ENCODE measurements at regions not wholly inside any gene's neighbourhood (a gene's known extent, or its start where the extent isn't known, plus 50 kb on each side); places are given as distances from the start of the nearest gene placed in this dataset.

DNA sequence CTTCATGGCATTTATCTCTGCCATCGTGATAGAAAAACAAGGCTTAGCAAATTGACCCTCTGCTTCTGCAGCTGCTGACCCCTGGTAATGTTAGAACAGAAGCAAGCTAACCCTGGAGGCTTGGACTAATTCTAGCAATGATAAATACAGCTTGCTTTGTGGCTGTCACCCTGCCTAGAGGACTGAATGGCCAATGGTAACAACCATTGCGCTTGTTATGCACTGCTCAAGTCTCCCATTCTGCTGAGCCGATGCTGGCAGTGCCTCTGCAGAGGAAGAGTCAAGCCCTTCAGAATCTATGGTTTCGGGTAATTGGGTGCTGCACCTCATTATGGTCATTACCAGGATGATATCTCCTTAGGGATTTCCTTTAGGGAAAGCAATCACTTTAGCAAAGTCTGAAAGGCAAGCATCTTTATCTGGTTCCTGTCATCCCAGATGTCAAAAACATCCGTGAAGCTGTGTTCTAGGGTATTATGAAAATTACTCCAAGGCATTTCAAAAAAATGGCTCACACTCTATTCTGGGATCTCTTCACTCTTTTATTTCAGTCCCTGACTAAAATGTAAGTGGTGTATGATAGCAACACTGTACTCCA is 186.8 kb upstream of the DLGAP1 start:
- H3K9me3 Mint-ChIP-seq (ENCODE audit: insufficient read depth) = peaks cover 2% of the 10 kb centered on the region
- ChIA-PET POLR2A (no interaction called here), CTCF (no interaction called here)
- peaks cover 0 to 1% (median 0%) of the 10 kb centered on the region in 3 donors for H3K9me3 ChIP-seq (ENCODE audit: control extremely low read depth in 1 of 3, control insufficient read depth in 2 of 3, insufficient read depth in 1 of 3, low read length in 2 of 3)
- no peaks in the 10 kb centered on the region for H3K4me1 ChIP-seq (ENCODE audit: control insufficient read depth in 2 of 2, insufficient read depth in 2 of 2, low read length in 2 of 2)
- H3K4me3 ChIP-seq (ENCODE audit: control extremely low read depth in 1 of 5, extremely low read depth in 1 of 5, insufficient read depth in 1 of 5, low read depth in 2 of 5, low read length in 4 of 5) = no peak overlapping the region
- DNase-seq (no peak), ATAC-seq (ENCODE audit: low read depth) (no peak)
- no peaks in the 10 kb centered on the region for H3K36me3 ChIP-seq (replicated peaks in 1 of 2; ENCODE audit: control extremely low read depth in 1 of 2, control insufficient read depth in 1 of 2, extremely low read depth in 1 of 2, insufficient read depth in 2 of 2, low read length in 1 of 2)
- intact Hi-C loops (cut with micrococcal nuclease) = no loop called here
- TF ChIP-seq, protein P1, sequence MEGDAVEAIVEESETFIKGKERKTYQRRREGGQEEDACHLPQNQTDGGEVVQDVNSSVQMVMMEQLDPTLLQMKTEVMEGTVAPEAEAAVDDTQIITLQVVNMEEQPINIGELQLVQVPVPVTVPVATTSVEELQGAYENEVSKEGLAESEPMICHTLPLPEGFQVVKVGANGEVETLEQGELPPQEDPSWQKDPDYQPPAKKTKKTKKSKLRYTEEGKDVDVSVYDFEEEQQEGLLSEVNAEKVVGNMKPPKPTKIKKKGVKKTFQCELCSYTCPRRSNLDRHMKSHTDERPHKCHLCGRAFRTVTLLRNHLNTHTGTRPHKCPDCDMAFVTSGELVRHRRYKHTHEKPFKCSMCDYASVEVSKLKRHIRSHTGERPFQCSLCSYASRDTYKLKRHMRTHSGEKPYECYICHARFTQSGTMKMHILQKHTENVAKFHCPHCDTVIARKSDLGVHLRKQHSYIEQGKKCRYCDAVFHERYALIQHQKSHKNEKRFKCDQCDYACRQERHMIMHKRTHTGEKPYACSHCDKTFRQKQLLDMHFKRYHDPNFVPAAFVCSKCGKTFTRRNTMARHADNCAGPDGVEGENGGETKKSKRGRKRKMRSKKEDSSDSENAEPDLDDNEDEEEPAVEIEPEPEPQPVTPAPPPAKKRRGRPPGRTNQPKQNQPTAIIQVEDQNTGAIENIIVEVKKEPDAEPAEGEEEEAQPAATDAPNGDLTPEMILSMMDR (IDR thresholded peaks at IDR 0.05) = no peak
- TF ChIP-seq EZH2 (IDR thresholded peaks at IDR 0.05; ENCODE audit: borderline replicate concordance, insufficient read depth, low read depth, low read length, poor library complexity, severe bottlenecking) = no peak
- no peak overlapping the region for H3K9ac ChIP-seq (ENCODE audit: low read length)
- H3K27me3 Mint-ChIP-seq = no peaks in the 10 kb centered on the region
- no peaks in the 10 kb centered on the region for H3K4me1 Mint-ChIP-seq
- no peak overlapping the region for H3K4me3 Mint-ChIP-seq
- H4K20me1 ChIP-seq (ENCODE audit: control insufficient read depth, insufficient read depth, low read length, poor library complexity, severe bottlenecking) = no peaks in the 10 kb centered on the region
- H3K27me3 ChIP-seq (replicated peaks in 1 of 4; ENCODE audit: control extremely low read depth in 1 of 4, control insufficient read depth in 3 of 4, insufficient read depth in 4 of 4, low read length in 3 of 4) = no peaks in the 10 kb centered on the region
- H3K27ac ChIP-seq (ENCODE audit: low read length in 2 of 2) = no peak overlapping the region
- WGBS (ENCODE audit: insufficient coverage) = 76% methylated on average over 4 of the region's 5 CpGs
- H2AFZ ChIP-seq (ENCODE audit: insufficient read depth, low read depth, low read length, poor library complexity, severe bottlenecking) = no peak overlapping the region
- H3K4me2 ChIP-seq (replicated peaks; ENCODE audit: low read depth, low read length, poor library complexity, severe bottlenecking) = no peak overlapping the region
- no peak overlapping the region for H3K27ac Mint-ChIP-seq
- no peaks in the 10 kb centered on the region for H3K79me2 ChIP-seq (ENCODE audit: control insufficient read depth, insufficient read depth, low read length)

DNA sequence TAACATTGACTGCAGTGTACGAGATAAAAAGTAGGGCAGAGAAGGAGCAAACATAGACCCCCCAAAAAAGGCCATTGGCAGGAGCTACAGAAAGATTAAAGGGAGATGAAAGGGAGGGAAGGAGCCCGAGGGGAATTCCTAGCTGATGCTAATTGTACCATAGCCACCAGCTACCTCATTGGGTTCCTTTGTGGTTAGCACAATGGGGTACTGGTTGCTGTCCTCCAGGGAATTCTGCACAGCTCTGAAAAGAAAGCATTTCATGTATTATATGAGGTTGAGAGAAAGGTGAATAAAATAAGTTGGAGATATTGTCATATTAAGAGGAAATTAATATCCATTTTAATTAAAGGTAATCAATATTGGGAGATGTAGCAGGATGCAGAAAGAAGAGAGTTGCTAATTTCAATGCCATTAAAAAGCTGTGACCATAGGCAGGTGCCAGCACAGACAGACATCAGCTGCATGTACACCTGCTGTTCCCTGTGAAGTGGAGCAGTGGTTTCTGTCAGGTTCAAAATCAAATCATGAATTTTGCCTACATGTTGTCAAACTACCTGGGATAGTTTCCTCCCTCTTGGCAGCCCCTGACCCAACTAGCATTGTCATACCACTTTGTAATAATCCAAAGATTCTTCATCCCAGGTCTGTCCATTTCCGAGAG is 185.4 kb upstream of the DLGAP1 start:
- no peak overlapping the region for H3K27ac Mint-ChIP-seq
- WGBS (ENCODE audit: insufficient coverage) = 83% methylated on average over 2 of the region's 3 CpGs
- H3K27me3 ChIP-seq (replicated peaks in 1 of 4; ENCODE audit: control extremely low read depth in 1 of 4, control insufficient read depth in 3 of 4, insufficient read depth in 4 of 4, low read length in 3 of 4) = no peaks in the 10 kb centered on the region
- H3K27ac ChIP-seq (ENCODE audit: low read length in 2 of 2) = no peak overlapping the region
- ATAC-seq (ENCODE audit: low read depth) (no peak), DNase-seq (no peak)
- ChIA-PET POLR2A (no interaction called here), CTCF (no interaction called here)
- peaks cover 2% of the 10 kb centered on the region for H3K9me3 Mint-ChIP-seq (ENCODE audit: insufficient read depth)
- no peak overlapping the region for H3K4me3 Mint-ChIP-seq
- no peaks in the 10 kb centered on the region for H4K20me1 ChIP-seq (ENCODE audit: control insufficient read depth, insufficient read depth, low read length, poor library complexity, severe bottlenecking)
- H3K36me3 ChIP-seq (replicated peaks in 1 of 2; ENCODE audit: control extremely low read depth in 1 of 2, control insufficient read depth in 1 of 2, extremely low read depth in 1 of 2, insufficient read depth in 2 of 2, low read length in 1 of 2) = no peaks in the 10 kb centered on the region
- TF ChIP-seq, protein P1 (IDR thresholded peaks at IDR 0.05) = no peak
- no peak for TF ChIP-seq EZH2 (IDR thresholded peaks at IDR 0.05; ENCODE audit: borderline replicate concordance, insufficient read depth, low read depth, low read length, poor library complexity, severe bottlenecking)
- H3K4me3 ChIP-seq (ENCODE audit: control extremely low read depth in 1 of 5, extremely low read depth in 1 of 5, insufficient read depth in 1 of 5, low read depth in 2 of 5, low read length in 4 of 5) = no peak overlapping the region
- no peaks in the 10 kb centered on the region for H3K79me2 ChIP-seq (ENCODE audit: control insufficient read depth, insufficient read depth, low read length)
- no peak overlapping the region for H3K9ac ChIP-seq (ENCODE audit: low read length)
- no peak overlapping the region for H3K4me2 ChIP-seq (replicated peaks; ENCODE audit: low read depth, low read length, poor library complexity, severe bottlenecking)
- intact Hi-C loops (cut with micrococcal nuclease) = no loop called here
- no peaks in the 10 kb centered on the region for H3K4me1 Mint-ChIP-seq
- H3K4me1 ChIP-seq (ENCODE audit: control insufficient read depth in 2 of 2, insufficient read depth in 2 of 2, low read length in 2 of 2) = no peaks in the 10 kb centered on the region
- peaks cover 0 to 1% (median 0%) of the 10 kb centered on the region in 3 donors for H3K9me3 ChIP-seq (ENCODE audit: control extremely low read depth in 1 of 3, control insufficient read depth in 2 of 3, insufficient read depth in 1 of 3, low read length in 2 of 3)
- H2AFZ ChIP-seq (ENCODE audit: insufficient read depth, low read depth, low read length, poor library complexity, severe bottlenecking) = no peak overlapping the region
- no peaks in the 10 kb centered on the region for H3K27me3 Mint-ChIP-seq

Measured in B cell (primary cell).